Memory B cell (primary cell): ENCODE measurements at regions not wholly inside any gene's neighbourhood (a gene's known extent, or its start where the extent isn't known, plus 50 kb on each side); places are given as distances from the start of the nearest gene placed in this dataset.

Source experiments
- ATAC-seq: fragments of 150-1000 bp; cut with Tn5 transposase; 2 replicates; pipeline ENCODE4 v1.10.0; 2021; ENCODE audit warnings: low read depth, mild to moderate bottlenecking, moderate library complexity
- DNase-seq, 2 donors: peaks; one replicate each; pipeline ENCODE4 v3.0.0; 2022; ENCODE audit warnings: low spot score in 2 of 2
- H3K27ac Mint-ChIP-seq: one replicate; pipeline ENCODE4 v1.8.0; 2022; ENCODE audit warnings: mild to moderate bottlenecking, moderate library complexity, mixed read lengths
- H3K27me3 Mint-ChIP-seq: one replicate; pipeline ENCODE4 v1.8.0; 2022; ENCODE audit warnings: mixed read lengths
- H3K36me3 Mint-ChIP-seq: one replicate; pipeline ENCODE4 v1.8.0; 2022; ENCODE audit warnings: mild to moderate bottlenecking, mixed read lengths
- H3K4me1 Mint-ChIP-seq: one replicate; pipeline ENCODE4 v1.8.0; 2022; ENCODE audit warnings: mixed read lengths
- H3K4me3 Mint-ChIP-seq: one replicate; pipeline ENCODE4 v1.8.0; 2022; ENCODE audit warnings: mild to moderate bottlenecking, moderate library complexity, mixed read lengths
- H3K9me3 Mint-ChIP-seq: one replicate; pipeline ENCODE4 v1.8.0; 2022; ENCODE audit warnings: mixed read lengths

- H3K9me3 Mint-ChIP-seq, result peaks cover 3% of the 10 kb centered on the region
- ATAC-seq (no peak), DNase-seq (no peak)
- H3K4me1 Mint-ChIP-seq, result no peaks in the 10 kb centered on the region
- H3K4me3 Mint-ChIP-seq, result no peak overlapping the region
- H3K36me3 Mint-ChIP-seq, result no peaks in the 10 kb centered on the region
- H3K27ac Mint-ChIP-seq, result no peak overlapping the region
- peaks cover 3% of the 10 kb centered on the region for H3K27me3 Mint-ChIP-seq
Measured at GRCh38 chr16:49003992-49004391, 277.6 kb downstream of the CBLN1 start.

- DNase-seq (no peak), ATAC-seq (no peak)
- Mint-ChIP-seq H3K27me3 (peaks cover 3% of the 10 kb centered on the region), H3K9me3 (peaks cover 3% of the 10 kb centered on the region), H3K27ac (no peak overlapping the region), H3K4me3 (no peak overlapping the region), H3K4me1 (no peaks in the 10 kb centered on the region), H3K36me3 (no peaks in the 10 kb centered on the region)
Measured at GRCh38 chr16:49003022-49003421, 278.6 kb downstream of the CBLN1 start.

DNA sequence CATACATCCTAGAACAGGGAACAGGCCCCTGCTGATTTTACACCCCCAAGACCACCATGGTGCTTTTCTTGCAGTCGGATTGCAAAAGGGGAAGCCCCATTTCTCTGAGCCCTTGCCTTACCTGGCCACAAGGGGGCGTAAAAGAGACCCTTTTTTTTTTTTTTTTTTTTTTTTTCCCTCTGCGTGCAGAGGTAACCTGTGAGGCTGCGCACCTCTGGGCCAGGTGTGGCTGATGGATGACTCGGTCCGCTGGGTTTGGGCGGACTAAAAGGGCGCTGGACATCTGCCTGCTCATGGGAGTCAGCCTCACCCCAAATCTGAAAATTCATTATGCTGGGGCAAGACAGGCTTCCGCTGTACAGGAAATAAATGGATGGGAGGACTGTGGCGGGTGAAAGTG lies 281.0 kb downstream of the CBLN1 start:
- H3K27me3 Mint-ChIP-seq, result peaks cover 3% of the 10 kb centered on the region
- H3K27ac Mint-ChIP-seq, result no peak overlapping the region
- ATAC-seq (no peak), DNase-seq (no peak)
- H3K4me1 Mint-ChIP-seq, result no peaks in the 10 kb centered on the region
- H3K36me3 Mint-ChIP-seq, result no peaks in the 10 kb centered on the region
- no peak overlapping the region for H3K4me3 Mint-ChIP-seq
- peaks cover 4% of the 10 kb centered on the region for H3K9me3 Mint-ChIP-seq

- peaks cover 3% of the 10 kb centered on the region for H3K27me3 Mint-ChIP-seq
- H3K9me3 Mint-ChIP-seq, result peaks cover 4% of the 10 kb centered on the region
- no peak overlapping the region for H3K4me3 Mint-ChIP-seq
- H3K27ac Mint-ChIP-seq, result no peak overlapping the region
- no peaks in the 10 kb centered on the region for H3K36me3 Mint-ChIP-seq
- ATAC-seq (no peak), DNase-seq (no peak)
- no peaks in the 10 kb centered on the region for H3K4me1 Mint-ChIP-seq
Measured at GRCh38 chr16:48999508-48999907, 282.1 kb downstream of the CBLN1 start.

DNA sequence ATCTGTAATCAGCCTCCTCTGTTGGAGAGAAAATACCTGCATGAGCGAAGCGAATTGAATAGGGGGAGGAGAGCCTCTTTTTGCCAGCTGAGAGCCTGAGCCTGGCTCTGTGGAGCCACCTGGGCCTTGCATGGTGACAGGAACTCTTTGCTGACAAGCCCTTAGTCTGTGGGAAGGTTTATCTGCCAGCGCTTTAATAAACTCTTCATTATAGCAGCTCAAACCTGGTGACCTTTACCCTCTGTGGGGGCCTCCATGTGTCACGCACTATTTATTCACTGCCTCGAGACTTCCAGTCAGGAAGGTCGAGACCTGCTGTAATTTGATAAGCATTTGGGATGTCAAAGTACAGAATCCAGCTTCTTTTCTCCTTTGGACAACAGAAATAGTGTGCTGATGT lies 282.6 kb downstream of the CBLN1 start:
- H3K36me3 Mint-ChIP-seq, result no peaks in the 10 kb centered on the region
- H3K27ac Mint-ChIP-seq, result no peak overlapping the region
- peaks cover 3% of the 10 kb centered on the region for H3K27me3 Mint-ChIP-seq
- no peak overlapping the region for H3K4me3 Mint-ChIP-seq
- no peaks in the 10 kb centered on the region for H3K4me1 Mint-ChIP-seq
- DNase-seq, result no peak
- peaks cover 4% of the 10 kb centered on the region for H3K9me3 Mint-ChIP-seq
- no peak for ATAC-seq

DNA sequence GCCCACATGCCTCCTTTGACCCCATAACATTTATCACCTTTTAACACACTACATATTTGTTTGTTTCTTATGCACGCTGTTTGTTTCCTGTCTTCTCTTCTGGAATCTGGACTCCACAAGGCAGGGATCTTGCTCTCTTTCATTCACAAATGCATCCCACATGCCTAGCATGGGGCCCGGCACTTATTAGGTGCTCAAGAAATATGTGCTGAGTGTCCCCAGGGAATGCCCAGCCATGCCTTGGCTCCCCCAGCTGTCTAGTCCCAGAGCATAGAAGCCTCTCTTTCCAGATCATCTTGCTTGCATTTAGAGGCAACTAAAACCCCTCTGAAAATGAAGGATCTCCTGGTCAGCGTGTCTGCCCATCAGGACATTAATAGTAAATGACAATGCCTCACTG lies 283.7 kb downstream of the CBLN1 start:
- DNase-seq (no peak), ATAC-seq (no peak)
- Mint-ChIP-seq H3K4me1 (no peaks in the 10 kb centered on the region), H3K9me3 (peaks cover 4% of the 10 kb centered on the region), H3K27ac (no peak overlapping the region), H3K4me3 (no peak overlapping the region), H3K36me3 (no peaks in the 10 kb centered on the region), H3K27me3 (peaks cover 3% of the 10 kb centered on the region)

GRCh38 chr16:48997081-48997615 lies 284.5 kb downstream of the CBLN1 start:
- H3K4me1 Mint-ChIP-seq, result no peaks in the 10 kb centered on the region
- H3K27ac Mint-ChIP-seq, result no peak overlapping the region
- H3K36me3 Mint-ChIP-seq, result no peaks in the 10 kb centered on the region

GRCh38 chr16:48978501-48978900 lies 303.1 kb downstream of the CBLN1 start:
- peaks cover 6% of the 10 kb centered on the region for H3K9me3 Mint-ChIP-seq
- ATAC-seq (no peak), DNase-seq (no peak)
- H3K36me3 Mint-ChIP-seq, result no peaks in the 10 kb centered on the region
- no peaks in the 10 kb centered on the region for H3K4me1 Mint-ChIP-seq
- no peak overlapping the region for H3K4me3 Mint-ChIP-seq
- H3K27me3 Mint-ChIP-seq, result peaks cover 4% of the 10 kb centered on the region
- H3K27ac Mint-ChIP-seq, result no peak overlapping the region

More at GRCh38 chr16:48997081-48997615, 284.5 kb downstream of the CBLN1 start:
- Mint-ChIP-seq H3K27me3 (peaks cover 2% of the 10 kb centered on the region), H3K4me3 (no peak overlapping the region), H3K9me3 (peaks cover 3% of the 10 kb centered on the region)
- no peak for ATAC-seq
- DNase-seq, result no peak

GRCh38 chr16:48972236-48972635 lies 309.4 kb downstream of the CBLN1 start:
- Mint-ChIP-seq H3K27ac (no peak overlapping the region), H3K4me3 (no peak overlapping the region)

DNA sequence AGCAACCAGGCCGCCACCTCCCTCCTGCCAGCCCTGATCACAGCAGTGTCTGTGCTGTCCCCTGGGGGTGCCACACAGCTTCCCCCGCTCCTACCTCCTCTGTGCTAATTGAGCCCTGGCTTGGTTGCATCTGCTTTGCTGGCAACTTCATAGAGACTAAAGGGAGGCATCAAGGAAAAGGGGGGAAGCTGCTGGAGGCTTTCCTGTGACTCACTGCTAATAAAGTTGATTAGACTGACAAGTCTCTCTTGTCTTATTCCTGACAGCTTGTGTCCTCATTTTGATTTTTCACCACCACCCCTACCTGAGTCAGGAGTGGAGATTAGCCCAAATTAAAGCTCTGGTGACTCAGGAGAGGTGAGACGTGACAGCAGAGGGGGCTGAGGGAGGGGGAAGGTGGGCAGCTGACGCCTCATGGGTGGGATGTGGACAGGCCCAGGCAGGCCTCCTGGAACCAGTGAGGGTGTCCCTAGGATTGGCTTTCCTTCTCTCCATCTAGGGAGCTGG lies 310.0 kb downstream of the CBLN1 start:
- H3K4me1 Mint-ChIP-seq, result no peaks in the 10 kb centered on the region
- H3K4me3 Mint-ChIP-seq, result no peak overlapping the region
- DNase-seq (no peak), ATAC-seq (no peak)
- H3K27ac Mint-ChIP-seq, result no peak overlapping the region
- no peaks in the 10 kb centered on the region for H3K36me3 Mint-ChIP-seq
- H3K27me3 Mint-ChIP-seq, result no peaks in the 10 kb centered on the region
- H3K9me3 Mint-ChIP-seq, result peaks cover 5% of the 10 kb centered on the region

More at GRCh38 chr16:48972236-48972635, 309.4 kb downstream of the CBLN1 start:
- Mint-ChIP-seq H3K4me1 (no peaks in the 10 kb centered on the region), H3K9me3 (peaks cover 5% of the 10 kb centered on the region), H3K27me3 (no peaks in the 10 kb centered on the region), H3K36me3 (no peaks in the 10 kb centered on the region)
- ATAC-seq, result no peak
- no peak for DNase-seq

DNA sequence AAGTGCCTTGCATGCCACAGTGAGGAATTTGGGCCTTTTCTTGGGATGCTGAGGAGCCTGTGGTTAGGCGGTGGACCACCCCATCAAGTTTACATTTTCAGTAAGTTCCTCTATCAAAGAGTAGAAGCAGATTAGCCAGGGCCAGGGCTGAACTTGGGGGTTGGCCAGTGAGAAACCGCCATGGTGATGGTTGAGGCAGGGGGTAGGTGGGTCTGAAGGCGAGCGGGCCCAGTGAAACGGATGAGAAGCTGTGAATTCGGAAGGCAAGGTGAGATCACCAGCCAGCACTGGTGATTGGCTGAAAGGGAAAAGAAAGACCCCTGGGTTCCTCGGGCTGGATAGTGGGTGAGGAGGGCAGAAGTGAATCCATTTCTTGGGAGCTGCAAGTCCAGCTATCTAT lies 311.4 kb downstream of the CBLN1 start:
- DNase-seq (no peak), ATAC-seq (no peak)
- no peaks in the 10 kb centered on the region for H3K27me3 Mint-ChIP-seq
- no peak overlapping the region for H3K27ac Mint-ChIP-seq
- H3K36me3 Mint-ChIP-seq, result no peaks in the 10 kb centered on the region
- no peak overlapping the region for H3K4me3 Mint-ChIP-seq
- H3K9me3 Mint-ChIP-seq, result peaks cover 5% of the 10 kb centered on the region
- no peaks in the 10 kb centered on the region for H3K4me1 Mint-ChIP-seq

GRCh38 chr16:48969611-48970010 lies 312.0 kb downstream of the CBLN1 start:
- Mint-ChIP-seq H3K4me3 (no peak overlapping the region), H3K27ac (no peak overlapping the region), H3K4me1 (no peaks in the 10 kb centered on the region), H3K36me3 (no peaks in the 10 kb centered on the region), H3K27me3 (no peaks in the 10 kb centered on the region), H3K9me3 (peaks cover 5% of the 10 kb centered on the region)
- DNase-seq, result no peak
- ATAC-seq, result no peak

- no peak for ATAC-seq
- Mint-ChIP-seq H3K9me3 (peaks cover 6% of the 10 kb centered on the region), H3K27ac (no peak overlapping the region), H3K4me3 (no peak overlapping the region), H3K36me3 (no peaks in the 10 kb centered on the region), H3K27me3 (no peaks in the 10 kb centered on the region), H3K4me1 (no peaks in the 10 kb centered on the region)
- DNase-seq, result no peak
Measured at GRCh38 chr16:48965386-48965785, 316.3 kb downstream of the CBLN1 start.

- Mint-ChIP-seq H3K36me3 (no peaks in the 10 kb centered on the region), H3K27me3 (no peaks in the 10 kb centered on the region), H3K4me1 (no peaks in the 10 kb centered on the region), H3K4me3 (no peak overlapping the region), H3K9me3 (peaks cover 7% of the 10 kb centered on the region), H3K27ac (no peak overlapping the region)
- ATAC-seq (no peak), DNase-seq (no peak)
Measured at GRCh38 chr16:48963901-48964615, 317.6 kb downstream of the CBLN1 start.

DNA sequence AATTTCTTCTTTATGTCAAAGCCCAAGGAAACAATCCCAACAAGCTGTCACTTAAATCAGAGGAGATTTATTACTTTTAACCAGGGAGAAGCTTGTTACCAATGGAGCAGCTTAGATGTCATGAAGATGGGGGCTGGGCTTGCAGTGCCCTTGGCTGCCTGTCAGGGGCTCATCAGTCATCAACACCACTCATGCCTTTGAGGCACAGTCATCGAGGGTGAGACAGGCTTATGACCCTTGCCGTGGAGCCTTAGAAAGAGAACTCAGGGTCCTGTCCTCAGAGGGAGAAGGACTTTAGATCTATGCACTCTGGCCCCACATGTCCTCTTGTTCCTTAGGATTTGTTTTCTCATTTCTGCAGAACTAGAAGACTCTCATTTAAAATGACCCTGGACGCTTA lies 318.3 kb downstream of the CBLN1 start:
- Mint-ChIP-seq H3K27me3 (peaks cover 2% of the 10 kb centered on the region), H3K4me3 (no peak overlapping the region), H3K36me3 (no peaks in the 10 kb centered on the region), H3K9me3 (peaks cover 7% of the 10 kb centered on the region), H3K27ac (no peak overlapping the region), H3K4me1 (no peaks in the 10 kb centered on the region)
- DNase-seq, result no peak
- ATAC-seq, result no peak
